Peyer's patch (tissue), 4 donors: ENCODE measurements at regions not wholly inside any gene's neighbourhood (a gene's known extent, or its start where the extent isn't known, plus 50 kb on each side); places are given as distances from the start of the nearest gene placed in this dataset.

ENCODE experiments used
- DNase-seq, 3 donors: peaks; one replicate each; pipeline ENCODE4 v3.0.0-alpha.2; 2017 to 2019
- H3K27ac ChIP-seq, 4 donors: fragments of 200-600 bp; sonication (generic); one replicate each; pipeline ENCODE4 v1.5.1; 2016 to 2019
- H3K27me3 ChIP-seq, 2 donors: fragments of 200-600 bp; sonication (generic); one replicate each; pipeline ENCODE4 v1.5.1; 2019
- H3K36me3 ChIP-seq, 3 donors: fragments of 200-600 bp; sonication (generic); one replicate each; pipeline ENCODE4 v1.5.1; 2016 to 2019
- H3K4me1 ChIP-seq, 4 donors: fragments of 200-600 bp; sonication (generic); one replicate each; pipeline ENCODE4 v1.5.1; 2016 to 2019
- H3K4me3 ChIP-seq, 4 donors: fragments of 200-600 bp; sonication (generic); 1 replicate in 3 of 4; 2 replicates in 1 of 4; pipeline ENCODE4 v1.5.1; 2016 to 2019; ENCODE audit warnings: mild to moderate bottlenecking in 1 of 4
- H3K9me3 ChIP-seq, 4 donors: fragments of 200-600 bp; sonication (generic); one replicate each; pipeline ENCODE4 v1.5.1; 2016 to 2019; ENCODE audit warnings: mild to moderate bottlenecking in 1 of 4
- CTCF ChIP-seq, 6 experiments: fragments of 450-650 bp in 4 of 6; fragments of 200-600 bp in 2 of 6; sonication (generic) in 1 of 6; IDR thresholded peaks; one replicate each; pipeline ENCODE4 v1.5.1; 2017 to 2019; ENCODE audit warnings: antibody characterized with exemption in 6 of 6, mild to moderate bottlenecking in 3 of 6, moderate library complexity in 1 of 6
- POLR2A ChIP-seq, 2 donors: fragments of 450-650 bp; IDR thresholded peaks; one replicate each; pipeline ENCODE4 v1.5.1; 2017; ENCODE audit warnings: antibody characterized with exemption in 2 of 2, mild to moderate bottlenecking in 2 of 2, moderate library complexity in 2 of 2

- H3K9me3 ChIP-seq: no peaks in the 10 kb centered on the region
- no peaks in the 10 kb centered on the region for H3K27me3 ChIP-seq
- TF ChIP-seq POLR2A (IDR thresholded peaks at IDR 0.05) (no peak), CTCF (IDR thresholded peaks at IDR 0.05) (no peak)
- no peaks in the 10 kb centered on the region for H3K36me3 ChIP-seq
- H3K27ac ChIP-seq: no peak overlapping the region
- H3K4me3 ChIP-seq: no peak overlapping the region
- peaks cover 0 to 5% (median 0%) of the 10 kb centered on the region in 4 donors for H3K4me1 ChIP-seq
- no peak for DNase-seq
Observed at GRCh38 chr13:109572389-109572788, 214.0 kb downstream of the IRS2 start.

DNA sequence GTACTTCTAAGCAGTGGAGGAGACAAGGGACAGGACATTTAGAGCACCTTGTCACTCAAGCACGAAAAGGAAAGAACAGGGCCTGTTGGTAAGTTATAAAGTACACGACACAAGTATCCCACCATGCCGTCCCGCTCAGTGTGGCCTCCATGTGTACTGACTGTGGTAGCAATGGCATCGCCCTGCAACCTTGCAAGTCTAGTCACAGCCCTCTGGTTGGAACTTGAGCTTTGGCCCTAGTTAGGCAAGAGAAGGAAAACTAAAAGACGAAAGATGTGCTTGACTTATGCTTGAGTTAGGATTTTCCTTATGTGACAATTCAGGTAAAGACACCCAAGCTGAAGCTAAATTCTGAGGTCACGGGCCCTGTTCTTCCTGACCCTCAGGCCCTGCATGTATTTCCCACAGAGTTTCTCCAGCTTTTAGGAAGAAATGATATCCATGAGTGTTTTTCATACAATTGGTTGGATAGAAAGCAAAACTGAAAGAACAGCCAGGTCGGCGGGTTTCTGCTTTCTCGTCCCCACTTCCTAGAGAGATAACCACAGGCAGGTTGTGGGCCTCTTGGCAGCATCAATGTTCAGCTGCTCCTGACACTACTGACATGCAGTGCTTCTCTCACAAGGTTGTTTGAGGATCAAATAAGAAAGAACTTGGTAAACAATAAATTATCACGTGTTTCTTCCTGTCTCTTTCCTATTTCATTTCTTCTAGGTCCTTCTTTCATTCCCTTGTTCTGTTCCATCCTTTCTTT is 216.2 kb downstream of the IRS2 start:
- Histone ChIP-seq H3K27me3 (no peaks in the 10 kb centered on the region), H3K36me3 (no peaks in the 10 kb centered on the region), H3K4me1 (peaks cover 0 to 5% (median 0%) of the 10 kb centered on the region in 4 donors), H3K9me3 (no peaks in the 10 kb centered on the region), H3K27ac (peak overlapping the region in 3 of 4 donors; percentile 17 to 76 (median 19)), H3K4me3 (peak overlapping the region in 1 of 4 donors; percentile 7)
- peak in 1 of 3 donors; percentile 70 for DNase-seq
- TF ChIP-seq POLR2A (IDR thresholded peaks at IDR 0.05): no peak

DNA sequence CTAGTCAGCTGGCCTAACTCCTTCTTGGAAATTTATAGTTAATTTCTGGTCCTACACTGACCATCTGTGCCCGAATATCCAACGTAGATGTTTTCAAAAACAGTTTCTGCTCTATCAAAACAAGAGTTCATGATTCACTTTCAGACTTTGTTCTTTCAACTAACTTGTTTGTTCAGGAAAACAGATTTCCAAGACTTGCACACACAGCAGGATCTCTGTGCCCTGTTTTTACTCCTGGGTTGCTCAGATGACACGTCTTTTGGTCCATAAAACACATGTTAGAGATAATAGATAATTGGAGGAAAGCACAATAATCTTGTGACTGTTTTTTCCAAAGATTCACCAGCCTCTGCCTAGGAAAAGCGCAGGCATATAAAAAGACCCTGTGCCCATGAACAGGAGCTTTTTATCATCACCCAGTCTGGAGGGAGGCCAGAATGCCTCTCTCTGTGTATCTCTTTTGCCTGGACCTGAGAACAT is 218.0 kb downstream of the IRS2 start:
- TF ChIP-seq POLR2A (IDR thresholded peaks at IDR 0.05) (no peak), CTCF (IDR thresholded peaks at IDR 0.05) (no peak)
- Histone ChIP-seq H3K9me3 (no peaks in the 10 kb centered on the region), H3K27me3 (no peaks in the 10 kb centered on the region), H3K4me1 (peaks cover 0 to 5% (median 0%) of the 10 kb centered on the region in 4 donors), H3K27ac (peak overlapping the region in 2 of 4 donors; percentile 5 to 64), H3K36me3 (no peaks in the 10 kb centered on the region), H3K4me3 (no peak overlapping the region)
- DNase-seq: no peak

- no peaks in the 10 kb centered on the region for H3K27me3 ChIP-seq
- TF ChIP-seq CTCF (IDR thresholded peaks at IDR 0.05) (no peak), POLR2A (IDR thresholded peaks at IDR 0.05) (no peak)
- H3K27ac ChIP-seq: no peak overlapping the region
Observed at GRCh38 chr13:109567315-109567714, 219.1 kb downstream of the IRS2 start.

GRCh38 chr13:109565877-109566276 is 220.5 kb downstream of the IRS2 start:
- no peak for DNase-seq
- TF ChIP-seq CTCF (IDR thresholded peaks at IDR 0.05) (no peak), POLR2A (IDR thresholded peaks at IDR 0.05) (no peak)
- no peaks in the 10 kb centered on the region for H3K9me3 ChIP-seq
- H3K4me3 ChIP-seq: no peak overlapping the region
- H3K27me3 ChIP-seq: no peaks in the 10 kb centered on the region
- no peaks in the 10 kb centered on the region for H3K36me3 ChIP-seq
- peaks cover 0 to 4% (median 0%) of the 10 kb centered on the region in 4 donors for H3K4me1 ChIP-seq
- no peak overlapping the region for H3K27ac ChIP-seq

More at GRCh38 chr13:109567315-109567714, 219.1 kb downstream of the IRS2 start:
- Histone ChIP-seq H3K9me3 (no peaks in the 10 kb centered on the region), H3K4me1 (peaks cover 0 to 5% (median 0%) of the 10 kb centered on the region in 4 donors), H3K36me3 (no peaks in the 10 kb centered on the region), H3K4me3 (no peak overlapping the region)
- no peak for DNase-seq

DNA sequence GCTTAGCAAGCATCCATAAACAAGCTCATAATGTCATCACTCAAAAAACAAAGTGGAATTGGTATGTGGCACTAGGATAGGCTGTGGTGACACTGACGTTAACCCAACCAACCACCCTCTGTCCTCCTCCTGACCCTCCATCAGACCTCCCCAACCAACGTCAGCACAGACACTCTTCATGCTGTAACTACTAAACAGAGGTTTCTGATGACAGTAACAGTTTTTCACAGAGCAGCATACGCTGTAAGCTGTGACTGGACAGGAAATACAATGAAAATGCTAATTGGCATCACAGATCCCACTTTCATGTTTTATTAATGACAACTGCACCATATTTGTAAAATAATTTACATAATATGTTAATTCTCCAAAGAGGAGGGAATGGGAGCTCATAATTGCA is 238.0 kb downstream of the IRS2 start:
- no peak for DNase-seq
- H3K27ac ChIP-seq: no peak overlapping the region
- no peak overlapping the region for H3K4me3 ChIP-seq

More for the DNA sequence above, 238.0 kb downstream of the IRS2 start:
- TF ChIP-seq CTCF (IDR thresholded peaks at IDR 0.05): no peak
- Histone ChIP-seq H3K9me3 (no peaks in the 10 kb centered on the region), H3K36me3 (no peaks in the 10 kb centered on the region), H3K27me3 (no peaks in the 10 kb centered on the region), H3K4me1 (no peaks in the 10 kb centered on the region)
